ENCODE measurements at regions not wholly inside any gene's neighbourhood (a gene's known extent, or its start where the extent isn't known, plus 50 kb on each side); places are given as distances from the start of the nearest gene placed in this dataset.

DNA sequence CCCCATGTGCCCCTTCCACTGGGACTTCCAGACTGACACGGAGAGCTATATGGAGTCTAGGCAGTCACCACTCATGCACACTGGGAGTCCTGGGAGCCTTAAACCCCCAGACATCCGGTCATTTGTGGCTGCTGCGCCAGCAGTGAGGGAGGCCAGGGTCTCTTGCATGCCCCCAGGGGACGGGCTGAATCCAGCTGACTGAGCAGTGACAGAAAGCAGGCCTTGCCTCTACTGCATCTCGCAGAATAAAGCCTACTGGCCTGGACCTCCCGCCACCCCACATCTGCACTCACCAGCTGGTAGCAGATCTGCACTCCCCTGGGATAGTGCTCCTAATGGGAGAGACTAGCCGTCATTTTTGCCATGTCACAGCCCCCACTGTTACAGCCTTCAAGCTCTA is 1234.2 kb downstream of the FAM133A start:
- no peak for TF ChIP-seq EZH2 (IDR thresholded peaks at IDR 0.05)
- TF ChIP-seq, protein P1, sequence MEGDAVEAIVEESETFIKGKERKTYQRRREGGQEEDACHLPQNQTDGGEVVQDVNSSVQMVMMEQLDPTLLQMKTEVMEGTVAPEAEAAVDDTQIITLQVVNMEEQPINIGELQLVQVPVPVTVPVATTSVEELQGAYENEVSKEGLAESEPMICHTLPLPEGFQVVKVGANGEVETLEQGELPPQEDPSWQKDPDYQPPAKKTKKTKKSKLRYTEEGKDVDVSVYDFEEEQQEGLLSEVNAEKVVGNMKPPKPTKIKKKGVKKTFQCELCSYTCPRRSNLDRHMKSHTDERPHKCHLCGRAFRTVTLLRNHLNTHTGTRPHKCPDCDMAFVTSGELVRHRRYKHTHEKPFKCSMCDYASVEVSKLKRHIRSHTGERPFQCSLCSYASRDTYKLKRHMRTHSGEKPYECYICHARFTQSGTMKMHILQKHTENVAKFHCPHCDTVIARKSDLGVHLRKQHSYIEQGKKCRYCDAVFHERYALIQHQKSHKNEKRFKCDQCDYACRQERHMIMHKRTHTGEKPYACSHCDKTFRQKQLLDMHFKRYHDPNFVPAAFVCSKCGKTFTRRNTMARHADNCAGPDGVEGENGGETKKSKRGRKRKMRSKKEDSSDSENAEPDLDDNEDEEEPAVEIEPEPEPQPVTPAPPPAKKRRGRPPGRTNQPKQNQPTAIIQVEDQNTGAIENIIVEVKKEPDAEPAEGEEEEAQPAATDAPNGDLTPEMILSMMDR (IDR thresholded peaks at IDR 0.05): no peak

Measured in neural progenitor cell (in vitro differentiated cells).